IgD-negative memory B cell (primary cell): ENCODE measurements at regions not wholly inside any gene's neighbourhood (a gene's known extent, or its start where the extent isn't known, plus 50 kb on each side); places are given as distances from the start of the nearest gene placed in this dataset.

Experiments used
- H3K27ac Mint-ChIP-seq, 3 donors: one replicate each; pipeline ENCODE4 v1.8.0; 2020 to 2022; ENCODE audit warnings: mild to moderate bottlenecking in 3 of 3, mixed read lengths in 3 of 3, moderate library complexity in 1 of 3
- H3K27me3 Mint-ChIP-seq: one replicate; pipeline ENCODE4 v1.8.0; 2021; ENCODE audit warnings: mixed read lengths
- H3K36me3 Mint-ChIP-seq: one replicate; pipeline ENCODE4 v1.8.0; 2020; ENCODE audit warnings: mild to moderate bottlenecking, mixed read lengths
- H3K4me1 Mint-ChIP-seq, 3 donors: one replicate each; pipeline ENCODE4 v1.8.0; 2020 to 2022; ENCODE audit warnings: mixed read lengths in 3 of 3, mild to moderate bottlenecking in 1 of 3
- H3K4me3 Mint-ChIP-seq, 4 donors: one replicate each; pipeline ENCODE4 v1.8.0; 2020 to 2022; ENCODE audit warnings: mild to moderate bottlenecking in 4 of 4, mixed read lengths in 4 of 4, moderate library complexity in 3 of 4
- H3K9me3 Mint-ChIP-seq, 3 donors: one replicate each; pipeline ENCODE4 v1.8.0; 2020 to 2021; ENCODE audit warnings: mixed read lengths in 3 of 3, mild to moderate bottlenecking in 1 of 3

- no peak overlapping the region for H3K4me3 Mint-ChIP-seq
- H3K36me3 Mint-ChIP-seq: peaks cover 5% of the 10 kb centered on the region
- no peaks in the 10 kb centered on the region for H3K27me3 Mint-ChIP-seq
- H3K9me3 Mint-ChIP-seq: no peaks in the 10 kb centered on the region
- peaks cover 13 to 24% (median 14%) of the 10 kb centered on the region in 3 donors for H3K4me1 Mint-ChIP-seq
- H3K27ac Mint-ChIP-seq: no peak overlapping the region
These were observed 208.2 kb upstream of the INHBA start for GRCh38 chr7:41910940-41911600.

GRCh38 chr7:41907444-41907843 is 204.6 kb upstream of the INHBA start:
- Mint-ChIP-seq H3K27me3 (no peaks in the 10 kb centered on the region), H3K27ac (no peak overlapping the region), H3K9me3 (peaks cover 0 to 8% (median 7%) of the 10 kb centered on the region in 3 donors), H3K4me3 (peak overlapping the region in 2 of 4 donors; percentile 28 to 79), H3K36me3 (peaks cover 5% of the 10 kb centered on the region), H3K4me1 (peaks cover 9 to 20% (median 14%) of the 10 kb centered on the region in 3 donors)

GRCh38 chr7:41900532-41900931 is 197.6 kb upstream of the INHBA start:
- Mint-ChIP-seq H3K36me3 (peaks cover 2% of the 10 kb centered on the region), H3K27ac (no peak overlapping the region), H3K27me3 (peaks cover 3% of the 10 kb centered on the region), H3K4me1 (no peaks in the 10 kb centered on the region), H3K4me3 (no peak overlapping the region), H3K9me3 (peaks cover 0 to 8% (median 4%) of the 10 kb centered on the region in 3 donors)

GRCh38 chr7:41899823-41900433 is 197.0 kb upstream of the INHBA start:
- H3K4me3 Mint-ChIP-seq: no peak overlapping the region
- peaks cover 0 to 7% (median 3%) of the 10 kb centered on the region in 3 donors for H3K9me3 Mint-ChIP-seq
- H3K4me1 Mint-ChIP-seq: no peaks in the 10 kb centered on the region
- no peak overlapping the region for H3K27ac Mint-ChIP-seq
- H3K27me3 Mint-ChIP-seq: peaks cover 3% of the 10 kb centered on the region
- H3K36me3 Mint-ChIP-seq: peaks cover 2% of the 10 kb centered on the region

GRCh38 chr7:41893656-41894055 is 190.8 kb upstream of the INHBA start:
- H3K36me3 Mint-ChIP-seq: peaks cover 6% of the 10 kb centered on the region
- peaks cover 4% of the 10 kb centered on the region for H3K27me3 Mint-ChIP-seq
- no peak overlapping the region for H3K27ac Mint-ChIP-seq
- H3K4me1 Mint-ChIP-seq: peaks cover 7 to 12% (median 11%) of the 10 kb centered on the region in 3 donors
- no peak overlapping the region for H3K4me3 Mint-ChIP-seq
- no peaks in the 10 kb centered on the region for H3K9me3 Mint-ChIP-seq

- Mint-ChIP-seq H3K4me3 (no peak overlapping the region), H3K36me3 (peaks cover 6% of the 10 kb centered on the region), H3K27me3 (peaks cover 2% of the 10 kb centered on the region), H3K9me3 (no peaks in the 10 kb centered on the region), H3K27ac (no peak overlapping the region), H3K4me1 (peaks cover 9 to 19% (median 18%) of the 10 kb centered on the region in 3 donors)
These were observed 189.6 kb upstream of the INHBA start for GRCh38 chr7:41892356-41893100.

- Mint-ChIP-seq H3K4me3 (no peak overlapping the region), H3K4me1 (peaks cover 11 to 23% (median 21%) of the 10 kb centered on the region in 3 donors), H3K9me3 (no peaks in the 10 kb centered on the region), H3K27ac (no peak overlapping the region), H3K36me3 (peaks cover 6% of the 10 kb centered on the region), H3K27me3 (peaks cover 2% of the 10 kb centered on the region)
These were observed 189.1 kb upstream of the INHBA start for GRCh38 chr7:41891950-41892349.

- H3K27me3 Mint-ChIP-seq: peaks cover 2% of the 10 kb centered on the region
- H3K9me3 Mint-ChIP-seq: no peaks in the 10 kb centered on the region
- H3K36me3 Mint-ChIP-seq: peaks cover 4% of the 10 kb centered on the region
- H3K27ac Mint-ChIP-seq: peak overlapping the region in 1 of 3 donors; percentile 81
- H3K4me3 Mint-ChIP-seq: no peak overlapping the region
- H3K4me1 Mint-ChIP-seq: peaks cover 11 to 23% (median 21%) of the 10 kb centered on the region in 3 donors
These were observed 187.9 kb upstream of the INHBA start for GRCh38 chr7:41890631-41891274.

GRCh38 chr7:41889472-41889871 is 186.6 kb upstream of the INHBA start:
- Mint-ChIP-seq H3K27ac (peak overlapping the region in 1 of 3 donors; percentile 81), H3K4me1 (peaks cover 20 to 36% (median 32%) of the 10 kb centered on the region in 3 donors), H3K4me3 (peak overlapping the region in 2 of 4 donors; percentile 84 to 87), H3K27me3 (peaks cover 2% of the 10 kb centered on the region), H3K9me3 (no peaks in the 10 kb centered on the region), H3K36me3 (peaks cover 4% of the 10 kb centered on the region)

GRCh38 chr7:41889040-41889439 is 186.2 kb upstream of the INHBA start:
- Mint-ChIP-seq H3K4me3 (peak overlapping the region in 3 of 4 donors; percentile 1 to 87 (median 84)), H3K36me3 (peaks cover 4% of the 10 kb centered on the region), H3K4me1 (peaks cover 20 to 36% (median 32%) of the 10 kb centered on the region in 3 donors), H3K27me3 (peaks cover 2% of the 10 kb centered on the region), H3K9me3 (no peaks in the 10 kb centered on the region), H3K27ac (peak overlapping the region in 1 of 3 donors; percentile 81)

- H3K4me1 Mint-ChIP-seq: peaks cover 22 to 44% (median 43%) of the 10 kb centered on the region in 3 donors
- peaks cover 4% of the 10 kb centered on the region for H3K36me3 Mint-ChIP-seq
- H3K27ac Mint-ChIP-seq: peak overlapping the region in 1 of 3 donors; percentile 46
- no peaks in the 10 kb centered on the region for H3K9me3 Mint-ChIP-seq
- H3K4me3 Mint-ChIP-seq: peak overlapping the region in 1 of 4 donors; percentile 20
- peaks cover 2% of the 10 kb centered on the region for H3K27me3 Mint-ChIP-seq
These were observed 184.5 kb upstream of the INHBA start for GRCh38 chr7:41887416-41887815.

- H3K9me3 Mint-ChIP-seq: no peaks in the 10 kb centered on the region
- H3K4me1 Mint-ChIP-seq: peaks cover 27 to 48% (median 48%) of the 10 kb centered on the region in 3 donors
- peak overlapping the region in 1 of 3 donors; percentile 51 for H3K27ac Mint-ChIP-seq
- H3K27me3 Mint-ChIP-seq: peaks cover 2% of the 10 kb centered on the region
- peaks cover 6% of the 10 kb centered on the region for H3K36me3 Mint-ChIP-seq
- no peak overlapping the region for H3K4me3 Mint-ChIP-seq
These were observed 184.0 kb upstream of the INHBA start for GRCh38 chr7:41886901-41887311.

GRCh38 chr7:41886262-41886900 is 183.5 kb upstream of the INHBA start:
- Mint-ChIP-seq H3K4me1 (peaks cover 30 to 54% (median 50%) of the 10 kb centered on the region in 3 donors), H3K27me3 (peaks cover 2% of the 10 kb centered on the region), H3K9me3 (no peaks in the 10 kb centered on the region), H3K4me3 (no peak overlapping the region), H3K27ac (peak overlapping the region in 1 of 3 donors; percentile 51), H3K36me3 (peaks cover 6% of the 10 kb centered on the region)

- Mint-ChIP-seq H3K27me3 (peaks cover 2% of the 10 kb centered on the region), H3K27ac (peak overlapping the region in 1 of 3 donors; percentile 19), H3K36me3 (peaks cover 6% of the 10 kb centered on the region), H3K4me1 (peaks cover 31 to 55% (median 53%) of the 10 kb centered on the region in 3 donors), H3K4me3 (peak overlapping the region in 1 of 4 donors; percentile 58), H3K9me3 (no peaks in the 10 kb centered on the region)
These were observed 182.9 kb upstream of the INHBA start for GRCh38 chr7:41885748-41886147.
